HG02973 (cell line): ENCODE measurements at regions not wholly inside any gene's neighbourhood (a gene's known extent, or its start where the extent isn't known, plus 50 kb on each side); places are given as distances from the start of the nearest gene placed in this dataset.

Experiments used
- ATAC-seq: cut with Tn5 transposase; IDR thresholded peaks from one replicate; pipeline ENCODE4 v1.9.1; 2021; ENCODE audit warnings: moderate library complexity; ENCODE audit not compliant: unreplicated experiment

DNA sequence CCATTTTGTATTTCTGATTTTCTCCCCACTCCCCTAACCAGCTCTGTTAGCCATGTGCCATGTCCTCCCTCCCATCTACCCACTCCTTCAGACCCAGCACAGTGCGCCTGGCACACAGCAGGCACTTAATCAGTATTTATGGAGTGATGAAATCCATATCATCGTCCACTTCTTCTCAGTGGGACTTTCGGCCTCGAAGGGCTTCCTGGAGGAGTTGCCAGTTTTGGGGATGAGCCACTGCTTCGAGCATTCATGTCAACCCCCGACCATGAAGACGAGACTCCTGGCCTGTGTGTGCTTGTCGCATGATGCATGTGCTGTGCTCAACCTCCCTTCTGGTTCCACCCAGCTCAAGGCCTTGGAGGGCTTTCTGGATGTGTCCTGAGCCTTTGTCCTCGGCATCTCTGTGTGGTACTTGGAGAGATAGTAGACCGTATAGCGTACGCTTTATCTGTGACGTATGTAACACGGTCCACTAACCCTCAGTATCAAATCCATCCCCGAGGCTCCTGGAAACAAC, 119.5 kb upstream of the RTL1 start:
- no peak for ATAC-seq

DNA sequence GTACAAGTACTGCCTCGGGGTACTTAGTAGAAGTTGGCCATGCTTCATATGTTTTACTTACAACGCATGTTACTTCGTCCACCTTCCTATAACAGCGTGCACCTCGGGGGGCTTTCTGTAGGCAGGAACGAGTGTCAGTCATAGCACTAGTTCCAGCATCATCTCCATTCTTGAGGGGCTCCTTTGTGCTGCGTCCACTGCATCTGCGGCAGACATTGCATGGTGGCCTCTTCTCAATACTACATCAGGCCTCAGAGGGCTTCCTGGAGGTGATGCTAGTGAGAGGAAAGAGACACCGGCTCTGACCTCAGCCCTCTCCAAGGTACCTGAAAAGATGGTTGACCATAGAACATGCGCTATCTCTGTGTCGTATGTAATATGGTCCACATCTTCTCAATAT, 121.2 kb upstream of the RTL1 start:
- ATAC-seq: no peak

DNA sequence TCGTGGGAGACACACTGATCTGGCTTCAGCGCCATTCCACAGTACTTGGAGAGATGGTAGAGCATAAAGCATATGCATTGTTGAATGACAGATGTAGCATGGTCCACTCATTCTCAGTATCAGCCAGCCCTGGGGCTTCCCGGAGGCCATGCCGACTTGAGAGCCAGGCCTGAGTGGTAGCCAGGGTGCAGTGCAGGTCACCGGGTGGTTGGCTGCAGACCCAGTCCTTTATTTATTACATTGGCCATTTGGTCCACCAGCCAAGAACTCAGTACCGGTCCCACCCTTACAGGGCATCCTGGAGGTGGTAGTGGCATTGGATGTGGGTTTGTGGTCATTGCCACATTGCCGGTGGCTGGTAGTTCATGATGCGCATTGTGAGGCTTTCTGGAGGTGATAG, 121.6 kb upstream of the RTL1 start:
- ATAC-seq: no peak

DNA sequence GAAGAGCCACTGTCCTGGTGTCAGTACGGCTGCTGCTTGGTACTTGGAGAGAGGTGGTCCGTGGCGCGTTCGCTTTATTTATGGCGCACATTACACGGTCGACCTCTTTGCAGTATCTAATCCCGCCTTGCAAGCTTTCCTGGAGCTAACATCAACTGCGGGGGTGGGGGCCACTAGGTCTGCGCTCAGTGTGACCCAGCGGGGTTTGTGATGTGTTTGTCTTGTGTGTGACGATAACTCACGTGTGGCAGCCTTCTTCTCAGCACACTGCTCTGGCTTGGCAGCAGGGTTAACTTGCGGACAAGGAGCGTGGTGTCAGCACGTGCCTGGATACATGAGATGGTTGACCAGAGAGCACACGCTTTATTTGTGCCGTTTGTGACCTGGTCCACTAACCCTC, 122.2 kb upstream of the RTL1 start:
- no peak for ATAC-seq

DNA sequence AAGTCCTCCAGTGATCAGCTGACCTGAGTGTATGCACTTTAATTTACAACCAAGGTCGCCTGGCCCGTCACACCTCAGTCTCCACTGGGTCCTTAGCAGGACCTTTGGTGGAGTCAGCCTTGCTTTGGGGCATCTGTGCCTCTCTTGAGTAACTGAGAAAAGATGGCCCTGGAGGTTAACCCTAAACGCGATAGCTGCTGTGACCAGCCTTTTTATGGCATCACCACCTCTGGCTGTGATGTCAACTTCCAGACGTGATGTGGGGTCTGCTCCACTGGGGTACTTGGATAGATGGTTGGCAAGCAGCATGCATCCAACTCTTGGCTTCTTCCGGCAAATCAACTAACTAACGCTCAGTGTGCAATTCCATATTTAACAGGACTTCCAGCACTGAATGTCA, 122.8 kb upstream of the RTL1 start:
- no peak for ATAC-seq

DNA sequence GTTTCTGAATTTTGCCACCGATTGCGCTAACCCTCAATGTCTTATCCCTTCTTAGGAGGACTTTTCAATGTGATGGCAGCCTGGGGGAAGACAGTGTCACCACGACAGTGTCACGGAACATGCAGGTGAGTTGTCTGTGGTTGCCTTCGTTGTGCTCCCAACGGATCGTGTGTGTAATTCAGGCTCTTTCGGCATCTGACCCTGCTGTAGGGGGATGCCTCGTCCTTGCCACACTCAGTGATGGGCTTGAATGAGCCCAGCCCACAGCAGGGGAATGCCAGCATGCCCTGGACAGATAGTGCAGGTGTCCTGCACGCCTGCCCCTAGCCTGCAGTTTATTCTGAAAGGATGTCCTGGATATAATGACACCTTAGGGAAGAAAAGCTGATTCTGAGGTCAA, 123.8 kb upstream of the RTL1 start:
- no peak for ATAC-seq

DNA sequence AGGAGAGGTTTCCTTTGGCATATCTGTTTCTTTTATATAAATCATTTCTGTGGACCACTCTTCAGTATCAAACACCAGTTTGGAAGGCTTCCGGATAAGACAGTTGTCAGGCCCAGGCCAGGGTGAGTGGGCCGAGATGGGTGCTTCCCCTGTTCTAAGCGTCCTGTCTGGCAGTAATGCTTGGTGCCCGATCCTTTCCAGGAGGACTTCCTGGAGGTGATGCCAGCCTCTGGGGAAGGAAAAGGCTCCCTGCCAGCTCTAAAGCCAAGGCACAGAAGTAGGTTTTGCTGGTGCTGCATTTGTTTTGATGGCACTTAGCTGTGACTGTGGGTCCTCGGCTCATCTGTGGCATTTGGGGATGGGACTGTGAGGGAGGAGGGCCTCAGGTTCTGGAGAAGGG, 124.4 kb upstream of the RTL1 start:
- no peak for ATAC-seq

DNA sequence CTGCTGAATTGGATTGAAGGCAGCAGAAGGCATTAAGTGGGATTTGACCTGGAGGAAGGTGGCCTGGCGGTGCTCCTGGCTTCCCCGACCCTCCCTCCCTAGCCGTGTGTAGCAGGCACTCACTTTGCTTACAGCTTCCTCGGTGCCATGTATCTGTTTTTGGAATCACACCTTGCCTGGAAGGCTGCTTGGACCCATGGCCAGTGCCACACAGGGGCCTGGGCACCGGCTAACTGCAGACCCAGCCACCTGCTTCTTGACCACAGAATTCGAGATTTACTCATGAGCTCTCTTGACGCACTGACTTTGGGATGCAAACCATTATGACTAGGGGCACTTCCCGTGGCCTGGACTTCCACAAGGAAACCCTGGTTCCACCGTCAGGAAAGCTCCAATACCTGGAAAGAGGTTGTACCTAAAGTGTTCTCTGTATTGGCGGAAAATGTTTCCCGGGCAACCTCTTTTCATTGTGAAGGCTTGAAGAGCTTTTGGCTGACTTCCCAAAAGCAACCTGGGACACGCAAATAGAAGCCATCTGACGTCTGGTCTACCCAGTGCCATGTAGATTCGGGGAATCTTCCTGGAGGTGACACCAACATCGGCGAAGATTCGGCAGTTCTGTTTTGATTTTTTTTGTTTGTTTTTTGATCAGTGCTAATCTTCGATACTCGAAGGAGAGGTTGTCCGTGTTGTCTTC, 125.6 kb upstream of the RTL1 start:
- ATAC-seq: no peak

DNA sequence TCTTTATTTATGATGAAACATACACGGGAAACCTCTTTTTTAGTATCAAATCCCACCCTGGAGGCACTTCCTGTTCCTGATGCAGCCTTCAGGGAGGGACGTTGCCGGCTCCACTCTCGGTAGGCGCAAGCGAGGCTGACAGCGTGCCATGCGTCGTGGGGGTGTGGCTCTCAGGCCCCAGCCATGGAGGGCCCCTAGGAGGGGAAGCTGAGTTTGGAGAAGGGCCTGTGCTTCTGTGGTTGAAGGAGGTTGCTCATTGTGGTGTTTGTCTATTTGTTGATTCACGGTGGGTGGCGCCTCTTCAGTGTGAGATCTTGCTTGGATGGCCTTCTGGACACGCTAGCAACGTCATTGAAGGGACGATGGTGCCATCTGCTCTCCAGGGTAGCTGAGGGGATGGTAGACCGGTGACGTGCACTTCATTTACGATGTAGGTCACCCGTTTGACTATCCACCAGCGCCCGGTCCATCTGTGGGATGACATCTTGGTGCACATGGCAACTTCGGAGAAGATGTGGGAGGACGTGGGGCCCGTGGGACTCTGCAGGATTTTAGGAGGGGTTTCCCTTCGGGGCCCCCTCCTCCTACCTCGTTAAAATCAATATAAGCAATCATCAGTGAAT, 126.3 kb upstream of the RTL1 start:
- no peak for ATAC-seq

DNA sequence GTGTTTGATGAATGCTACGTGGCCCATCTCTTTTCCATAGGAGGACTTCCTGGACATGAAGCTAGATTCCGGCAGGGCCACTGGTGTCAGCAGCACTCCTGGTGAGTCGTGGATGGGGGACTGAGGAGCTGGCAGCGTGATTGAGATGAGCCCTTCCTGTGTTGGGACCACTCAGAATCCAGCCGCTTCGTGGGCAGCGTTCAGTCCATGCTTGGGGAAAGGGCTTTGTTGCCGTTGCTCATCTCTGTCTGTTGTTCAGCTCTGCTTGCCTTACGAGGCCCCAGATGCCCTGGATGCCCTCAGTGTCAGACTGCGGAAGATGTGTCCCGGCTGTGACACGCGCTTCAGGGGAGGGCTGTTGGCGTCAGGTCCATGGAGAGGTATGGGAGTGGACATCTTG, 127.1 kb upstream of the RTL1 start:
- no peak for ATAC-seq

DNA sequence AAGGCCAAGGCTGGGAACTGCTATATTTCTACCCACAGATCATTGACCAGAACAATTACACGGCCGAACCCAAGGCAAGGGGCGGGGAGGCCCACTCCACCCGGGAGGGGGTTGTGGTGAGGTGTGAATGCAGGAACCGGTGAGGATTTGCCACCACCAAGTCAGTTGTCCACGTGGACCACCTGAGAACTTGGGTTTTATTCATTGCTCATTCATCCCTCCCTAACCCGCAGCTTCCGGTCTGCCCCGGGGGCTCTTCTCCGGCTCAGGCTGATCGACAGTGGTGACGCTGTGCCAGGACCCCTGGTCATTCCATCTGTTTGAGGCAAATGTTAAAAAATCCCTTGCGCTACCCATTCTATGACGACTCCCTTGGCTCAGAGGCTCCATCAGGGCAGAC, 127.7 kb upstream of the RTL1 start:
- ATAC-seq: no peak

DNA sequence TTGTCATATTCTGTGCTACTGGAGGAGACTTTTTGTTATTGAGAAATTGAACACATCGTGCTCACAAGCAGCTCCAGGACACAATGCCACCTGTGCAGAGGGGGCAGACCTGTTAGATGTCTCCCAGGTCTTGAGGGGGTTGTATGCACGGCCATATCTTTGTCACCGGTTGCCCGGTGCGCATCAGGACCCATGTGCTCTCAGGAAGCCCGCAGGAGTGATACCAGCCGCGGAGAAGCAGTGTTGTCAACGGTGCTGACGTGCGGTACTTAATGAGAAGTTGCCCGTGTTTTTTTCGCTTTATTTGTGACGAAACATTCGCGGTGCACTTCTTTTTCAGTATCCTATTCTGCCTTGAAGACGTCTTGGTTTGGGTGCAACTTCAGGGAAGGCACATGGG, 128.2 kb upstream of the RTL1 start:
- ATAC-seq: no peak

DNA sequence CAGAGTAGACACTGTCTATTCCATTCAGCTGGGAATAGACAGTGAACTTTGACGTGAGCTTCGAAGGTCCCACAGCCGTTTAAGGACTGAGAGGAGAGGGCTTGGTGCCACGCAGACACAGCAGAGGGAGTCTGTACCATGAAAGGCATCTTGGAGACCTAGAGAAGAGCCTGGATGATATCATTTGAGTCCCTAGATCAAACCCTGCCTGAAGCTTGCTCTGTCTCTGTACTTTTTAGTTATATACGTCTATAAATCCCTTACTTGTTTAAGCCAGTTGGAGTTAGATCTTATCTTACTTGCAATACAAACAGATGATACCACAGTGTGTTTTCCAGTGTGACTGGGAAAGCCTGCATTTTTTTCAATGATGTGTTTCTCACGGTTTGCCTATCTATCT, 128.9 kb upstream of the RTL1 start:
- ATAC-seq: no peak

DNA sequence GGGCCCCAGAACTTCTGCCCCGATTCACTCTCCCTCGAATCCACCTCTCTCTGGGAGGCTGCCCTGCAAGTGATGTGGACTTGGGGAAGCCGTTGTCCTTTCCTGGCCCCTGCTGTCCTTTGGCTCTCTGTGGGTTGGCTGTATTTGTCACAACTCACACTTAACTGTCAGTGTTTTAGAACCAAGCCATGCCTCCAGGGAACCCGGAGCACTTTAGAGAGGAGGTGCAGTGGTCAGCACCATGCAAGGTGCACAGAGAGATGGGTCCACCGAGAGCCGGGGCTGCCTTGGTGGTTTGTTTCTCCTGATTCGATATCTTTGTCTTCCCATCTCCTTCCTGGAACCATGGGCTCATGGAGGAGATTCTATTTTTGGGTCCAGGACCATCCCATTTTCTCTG, 129.5 kb upstream of the RTL1 start:
- no peak for ATAC-seq

DNA sequence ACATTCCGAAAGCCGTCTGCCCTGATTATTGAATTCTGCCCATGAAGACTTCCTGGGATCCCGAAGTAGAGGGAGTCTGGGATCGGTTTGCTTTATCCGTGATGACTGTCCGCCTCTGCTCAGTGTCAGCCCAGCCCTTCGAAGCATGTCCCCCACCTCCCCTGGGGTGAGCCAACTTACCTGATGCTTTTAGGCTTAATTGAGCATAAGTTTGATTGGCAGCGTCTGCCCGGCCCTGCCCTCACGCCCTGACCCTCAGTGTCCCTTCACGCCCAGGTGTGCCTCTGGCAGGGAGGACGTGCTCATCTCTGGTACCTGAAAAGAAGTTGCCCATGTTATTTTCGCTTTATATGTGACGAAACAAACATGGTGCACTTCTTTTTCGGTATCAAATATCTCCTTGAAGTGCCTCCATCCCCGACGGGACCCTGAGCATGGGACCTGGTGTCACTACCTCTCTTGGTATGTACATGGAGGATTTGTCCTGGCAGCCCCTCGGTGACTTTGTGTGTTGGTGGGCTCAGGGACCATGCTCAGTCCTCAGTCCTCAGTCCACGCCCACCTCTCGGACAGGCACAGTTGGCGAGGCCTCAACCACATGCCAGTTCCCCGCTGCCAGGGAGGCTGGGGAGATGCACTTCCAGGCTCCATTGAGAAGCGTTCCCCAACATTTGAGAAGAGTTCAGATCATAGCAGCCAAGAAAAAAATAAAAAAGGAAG, 130.1 kb upstream of the RTL1 start:
- ATAC-seq: no peak

DNA sequence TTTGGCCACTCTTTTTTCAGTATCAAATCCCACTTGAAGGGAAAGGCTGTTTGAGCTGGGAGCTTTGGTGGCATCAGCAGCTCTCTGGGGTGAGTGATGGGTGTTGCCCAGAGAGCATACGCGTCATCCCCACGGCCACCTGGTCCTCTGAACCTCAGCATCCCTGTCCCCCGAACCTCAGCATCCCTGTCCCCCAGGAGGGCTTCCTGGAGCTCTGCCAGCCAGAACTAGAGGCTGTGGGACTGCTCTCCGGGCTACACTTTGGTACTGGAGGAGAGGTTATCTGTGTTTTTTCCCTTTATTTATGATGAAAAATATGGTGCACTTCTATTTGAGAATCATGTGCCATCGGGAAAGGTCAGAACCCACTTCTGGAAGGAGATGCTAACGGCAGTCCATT, 131.5 kb upstream of the RTL1 start:
- ATAC-seq: no peak

DNA sequence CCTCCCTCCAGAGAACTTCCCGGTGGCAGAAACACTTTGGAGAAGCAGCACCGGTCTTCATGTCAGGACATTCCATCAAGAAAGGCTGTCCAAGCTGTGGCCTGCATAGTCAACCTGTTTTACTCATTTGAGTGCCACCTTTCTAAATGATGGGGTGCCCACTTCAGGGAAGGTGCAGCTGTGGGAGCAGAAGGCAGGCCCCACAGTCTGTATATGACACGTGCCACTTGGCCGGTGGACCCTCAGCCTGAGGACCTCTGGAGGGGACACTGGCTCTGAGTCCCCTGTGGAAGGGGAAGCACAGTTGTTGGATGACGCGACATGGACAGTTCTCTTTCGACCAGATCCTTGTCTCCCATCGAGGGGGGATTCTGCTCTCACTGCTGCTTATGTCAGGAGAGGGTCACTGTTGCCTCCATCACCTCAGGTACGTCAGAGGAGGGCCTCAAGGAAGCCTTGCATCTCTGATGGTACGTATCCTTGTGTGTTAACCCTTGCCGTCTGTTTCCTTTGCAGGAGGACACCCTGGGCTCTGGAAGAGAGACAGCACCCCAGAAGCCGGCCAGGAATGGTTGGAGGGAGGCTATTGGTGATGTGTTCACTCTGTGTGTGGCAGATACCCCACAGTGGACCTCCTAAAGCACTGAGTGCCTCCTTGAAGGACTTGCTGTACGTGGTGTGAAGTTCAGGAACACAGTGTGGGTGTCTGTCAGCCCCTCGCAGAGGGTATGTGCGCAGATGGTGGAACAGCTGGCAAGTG, 132.1 kb upstream of the RTL1 start:
- ATAC-seq: no peak

DNA sequence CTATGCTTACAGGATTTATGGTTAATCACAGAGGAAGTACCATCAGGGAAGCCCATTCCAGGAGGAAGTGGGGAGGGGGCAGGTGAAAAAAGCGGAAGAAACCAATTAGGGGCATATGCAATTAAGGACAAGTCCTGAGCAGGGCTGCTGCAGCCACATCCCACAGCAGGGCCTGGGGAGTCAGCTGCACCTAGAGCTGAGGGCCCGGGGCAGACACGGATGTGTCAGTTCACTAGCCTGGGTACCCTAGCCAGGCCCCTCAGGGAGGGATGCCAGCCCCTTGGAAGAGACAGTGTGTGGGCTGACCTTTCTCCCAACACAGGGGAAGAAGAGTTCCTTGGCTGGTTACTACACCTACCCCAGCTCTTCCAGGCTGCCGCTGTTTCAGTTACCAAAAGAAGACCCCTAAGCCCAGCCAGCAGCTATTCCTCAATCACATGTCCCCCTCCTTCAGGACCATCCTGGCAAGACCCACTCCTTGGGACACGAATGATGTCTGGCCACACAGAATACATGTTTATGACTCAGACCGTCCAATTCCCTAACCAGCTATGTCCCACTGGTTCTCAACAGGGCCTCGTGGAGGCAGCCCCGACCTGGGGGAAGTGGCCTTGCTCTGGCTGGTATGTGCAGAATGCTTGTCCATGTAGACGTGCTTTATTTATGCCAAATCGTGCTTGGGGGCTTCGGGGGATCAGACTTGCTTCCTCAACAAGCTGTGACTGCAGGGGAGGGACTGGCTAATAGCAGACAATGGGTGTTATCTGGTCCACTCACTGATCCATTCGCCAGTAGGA, 133.7 kb upstream of the RTL1 start:
- no peak for ATAC-seq

DNA sequence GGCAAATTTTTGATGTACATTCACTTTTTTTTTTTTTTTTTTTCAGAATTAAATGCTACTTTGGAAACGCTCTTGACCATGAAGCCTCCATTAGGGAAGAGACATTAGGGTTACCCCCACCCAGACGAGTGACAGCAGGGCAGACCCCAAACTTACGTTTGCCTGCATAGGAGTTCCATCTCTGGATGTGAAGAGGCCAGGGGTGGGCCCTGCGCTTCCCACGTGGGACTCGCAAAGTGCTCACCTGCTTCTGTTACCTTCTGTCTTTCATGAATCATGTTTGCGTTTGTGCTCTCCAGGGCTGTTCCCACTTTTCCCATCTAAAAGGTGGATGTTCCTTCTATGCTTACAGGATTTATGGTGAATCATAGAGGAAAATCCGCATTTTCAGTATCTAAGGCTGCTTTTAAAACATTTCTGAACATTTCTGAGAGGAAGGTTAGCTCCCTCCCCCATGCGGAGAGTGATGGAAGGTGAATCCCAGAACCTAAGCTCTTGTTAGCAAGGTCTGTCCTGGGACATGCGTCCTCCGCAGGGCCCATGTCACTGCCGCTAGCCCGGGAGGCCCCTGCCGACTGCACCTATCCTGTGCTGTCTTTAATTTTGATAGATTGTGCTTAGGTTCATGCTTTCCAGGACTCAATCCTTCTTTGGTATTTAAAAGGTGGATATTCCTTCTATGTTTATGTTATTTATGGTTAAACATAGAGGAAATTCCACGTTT, 135.7 kb upstream of the RTL1 start:
- no peak for ATAC-seq

DNA sequence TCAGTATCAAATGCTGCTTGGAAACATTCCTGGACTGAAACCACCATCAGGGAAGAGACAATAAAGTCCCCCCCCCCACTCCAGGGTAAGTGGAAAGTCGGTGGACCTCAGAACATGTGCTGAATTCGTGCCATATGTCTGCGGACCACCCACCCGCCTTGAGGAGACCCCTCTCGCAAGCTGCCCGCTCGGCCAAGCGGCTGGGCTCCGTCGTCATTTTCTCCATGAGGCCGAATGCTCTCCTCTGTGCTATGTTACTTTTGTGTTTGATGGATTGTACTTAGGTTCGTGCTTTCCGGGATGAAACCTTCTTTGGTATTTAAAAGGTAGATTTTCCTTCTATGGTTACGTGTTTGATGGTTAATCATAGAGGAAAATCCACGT, 136.2 kb upstream of the RTL1 start:
- ATAC-seq: no peak
